ENCODE measurements at regions not wholly inside any gene's neighbourhood (a gene's known extent, or its start where the extent isn't known, plus 50 kb on each side); places are given as distances from the start of the nearest gene placed in this dataset.
"Not testable (repeated sequence)": the region's sequence is repeated elsewhere in the genome, so short reads cannot be mapped to it uniquely, and the experiment has no call there.

DNA sequence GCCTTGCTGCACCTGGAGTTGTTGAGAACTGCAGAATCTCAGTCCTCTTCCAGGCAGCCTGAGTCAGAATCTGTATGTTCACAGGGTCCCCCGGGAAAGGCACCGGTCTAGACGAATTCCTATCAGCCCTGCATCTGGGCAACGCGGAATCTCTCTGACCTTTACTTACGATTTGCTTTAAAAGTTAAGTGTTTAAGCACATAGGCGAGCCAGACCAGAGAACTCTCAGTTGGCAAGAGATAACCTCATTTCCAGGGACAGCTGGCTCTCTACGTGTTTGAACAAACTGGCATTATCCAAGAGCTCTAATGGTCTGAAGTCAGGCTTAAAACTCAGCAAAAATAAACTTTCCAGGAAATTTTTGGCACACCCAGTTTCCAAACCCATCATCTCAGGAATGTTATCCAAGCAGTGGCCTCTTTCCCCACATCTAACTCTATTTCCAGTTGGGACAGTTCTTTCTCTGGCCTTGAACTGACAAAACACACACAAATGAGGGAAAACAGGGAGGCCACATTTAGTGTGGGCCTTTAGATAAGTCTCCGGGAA, 53.4 kb downstream of the HES1 start:
- WGBS: 92% methylated on average over 9 of the region's 9 CpGs
- no peak overlapping the region for H3K27ac ChIP-seq (ENCODE audit: low read depth, low read length)
- H3K36me3 ChIP-seq (ENCODE audit: insufficient read depth, low read length): no peaks in the 10 kb centered on the region
- H3K4me3 ChIP-seq (ENCODE audit: low read length): no peak overlapping the region
- H3K9ac ChIP-seq (ENCODE audit: low read depth, low read length): no peak overlapping the region
- no peaks in the 10 kb centered on the region for H3K9me3 ChIP-seq (ENCODE audit: insufficient read depth, low read depth, low read length)
- no peaks in the 10 kb centered on the region for H3K27me3 ChIP-seq (ENCODE audit: insufficient read depth, low read length)
- H3K4me1 ChIP-seq (ENCODE audit: insufficient read depth, low read length): peaks cover 9% of the 10 kb centered on the region

DNA sequence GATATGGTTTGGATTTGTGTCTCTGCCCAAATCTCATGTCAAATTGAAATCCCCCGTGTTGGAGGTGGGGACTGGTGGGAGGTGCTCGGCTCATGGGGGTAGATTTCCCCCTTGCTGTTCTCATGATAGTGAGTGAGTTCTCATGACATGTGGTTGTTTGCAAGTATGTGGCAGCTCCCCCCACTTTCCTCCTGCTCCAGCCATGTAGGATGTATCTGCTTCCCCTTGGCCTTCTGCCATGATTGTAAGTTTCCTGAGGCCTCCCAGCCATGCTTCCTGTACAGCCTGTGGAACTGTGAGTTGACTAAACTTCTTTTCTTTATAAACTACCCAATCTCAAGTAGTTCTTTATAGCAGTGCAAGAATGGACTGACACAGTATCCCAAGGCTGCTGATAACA, 55.9 kb downstream of the HES1 start:
- H3K4me3 ChIP-seq (ENCODE audit: low read length); H3K4me1 ChIP-seq (ENCODE audit: insufficient read depth, low read length); H3K27me3 ChIP-seq (ENCODE audit: insufficient read depth, low read length); H3K36me3 ChIP-seq (ENCODE audit: insufficient read depth, low read length); H3K27ac ChIP-seq (ENCODE audit: low read depth, low read length); H3K9me3 ChIP-seq (ENCODE audit: insufficient read depth, low read depth, low read length); H3K9ac ChIP-seq (ENCODE audit: low read depth, low read length): not testable (repeated sequence)
- 95% methylated on average over 2 of the region's 2 CpGs for WGBS

- no peak overlapping the region for H3K27ac ChIP-seq (ENCODE audit: low read depth, low read length)
- H3K27me3 ChIP-seq (ENCODE audit: insufficient read depth, low read length): no peaks in the 10 kb centered on the region; the same call in 1 of the 2 replicates
- no peak overlapping the region for H3K4me3 ChIP-seq (ENCODE audit: low read length)
- H3K4me1 ChIP-seq (ENCODE audit: insufficient read depth, low read length): peaks cover 7% of the 10 kb centered on the region; the same call in 1 of the 2 replicates
- 89% methylated on average over 9 of the region's 9 CpGs for WGBS
- H3K36me3 ChIP-seq (ENCODE audit: insufficient read depth, low read length): no peaks in the 10 kb centered on the region
- no peaks in the 10 kb centered on the region for H3K9me3 ChIP-seq (ENCODE audit: insufficient read depth, low read depth, low read length)
- no peak overlapping the region for H3K9ac ChIP-seq (ENCODE audit: low read depth, low read length)
Measured at GRCh38 chr3:194194051-194194756, 58.3 kb downstream of the HES1 start.

- Histone ChIP-seq H3K27me3 (ENCODE audit: insufficient read depth, low read length) (no peaks in the 10 kb centered on the region; the same call in 1 of the 2 replicates), H3K27ac (ENCODE audit: low read depth, low read length) (no peak overlapping the region), H3K36me3 (ENCODE audit: insufficient read depth, low read length) (no peaks in the 10 kb centered on the region), H3K9me3 (ENCODE audit: insufficient read depth, low read depth, low read length) (no peaks in the 10 kb centered on the region), H3K4me3 (ENCODE audit: low read length) (no peak overlapping the region), H3K9ac (ENCODE audit: low read depth, low read length) (no peak overlapping the region), H3K4me1 (ENCODE audit: insufficient read depth, low read length) (peaks cover 7% of the 10 kb centered on the region; the same call in 1 of the 2 replicates)
- WGBS: 86% methylated on average over 1 of the region's 1 CpG
Measured at GRCh38 chr3:194194757-194195085, 58.8 kb downstream of the HES1 start.

DNA sequence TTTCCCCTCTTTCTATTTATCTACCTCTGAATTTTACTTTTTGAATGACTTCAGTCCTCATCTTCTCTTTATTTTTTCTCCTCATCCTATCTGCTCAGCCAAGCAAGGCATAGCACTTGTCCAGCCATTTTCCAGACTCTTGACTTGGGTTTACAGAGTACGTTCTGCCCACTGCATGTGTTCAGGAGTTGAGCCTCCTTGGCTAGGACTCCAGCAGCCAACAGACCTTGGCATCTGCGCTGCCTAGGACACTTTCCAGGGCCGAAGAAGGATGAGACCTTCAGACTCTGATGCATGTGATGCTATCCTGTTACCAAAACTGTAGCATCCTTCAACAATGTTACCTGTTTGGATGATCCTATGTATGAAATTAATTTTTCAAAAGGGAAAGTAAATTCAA, 59.7 kb downstream of the HES1 start:
- Histone ChIP-seq H3K36me3 (ENCODE audit: insufficient read depth, low read length) (no peaks in the 10 kb centered on the region), H3K4me1 (ENCODE audit: insufficient read depth, low read length) (peaks cover 7% of the 10 kb centered on the region; the same call in 1 of the 2 replicates), H3K4me3 (ENCODE audit: low read length) (no peak overlapping the region), H3K27ac (ENCODE audit: low read depth, low read length) (no peak overlapping the region), H3K9me3 (ENCODE audit: insufficient read depth, low read depth, low read length) (no peaks in the 10 kb centered on the region), H3K27me3 (ENCODE audit: insufficient read depth, low read length) (no peaks in the 10 kb centered on the region; the same call in 1 of the 2 replicates), H3K9ac (ENCODE audit: low read depth, low read length) (no peak overlapping the region)
- over 99% methylated on average over 3 of the region's 3 CpGs for WGBS

- Histone ChIP-seq H3K4me1 (ENCODE audit: insufficient read depth, low read length) (peaks cover 7% of the 10 kb centered on the region; the same call in 1 of the 2 replicates), H3K36me3 (ENCODE audit: insufficient read depth, low read length) (no peaks in the 10 kb centered on the region), H3K27me3 (ENCODE audit: insufficient read depth, low read length) (no peaks in the 10 kb centered on the region; the same call in 1 of the 2 replicates), H3K9me3 (ENCODE audit: insufficient read depth, low read depth, low read length) (no peaks in the 10 kb centered on the region), H3K9ac (ENCODE audit: low read depth, low read length) (no peak overlapping the region), H3K27ac (ENCODE audit: low read depth, low read length) (no peak overlapping the region), H3K4me3 (ENCODE audit: low read length) (no peak overlapping the region)
- 95% methylated on average over 9 of the region's 9 CpGs for WGBS
Measured at GRCh38 chr3:194196876-194197275, 60.9 kb downstream of the HES1 start.

DNA sequence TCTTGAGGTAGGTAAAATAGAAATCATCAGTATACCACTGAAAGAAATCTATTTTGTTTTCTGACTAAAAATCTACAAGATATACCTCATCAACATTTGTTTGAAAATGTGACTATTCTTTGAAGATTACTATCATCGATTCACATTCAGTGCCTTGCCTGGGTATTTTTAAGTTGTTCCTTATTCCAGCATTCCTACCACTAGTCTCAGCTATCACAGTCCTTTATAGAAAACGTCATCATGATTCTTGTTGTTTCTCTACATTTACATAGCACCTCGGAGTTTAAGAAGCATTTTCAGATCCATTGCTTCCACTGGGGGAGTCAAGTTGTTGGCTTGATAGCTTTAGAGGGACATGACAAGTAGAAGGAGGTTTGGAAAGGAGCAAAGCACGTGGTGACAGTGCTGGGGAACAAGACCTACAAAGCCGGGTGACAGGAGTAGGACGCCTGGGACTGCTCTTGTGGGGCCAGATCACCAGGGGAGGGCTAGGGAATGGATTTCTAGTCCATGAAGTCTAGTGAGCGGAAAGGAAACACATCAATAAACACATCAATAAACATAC, 61.5 kb downstream of the HES1 start:
- H3K9me3 ChIP-seq (ENCODE audit: insufficient read depth, low read depth, low read length): no peaks in the 10 kb centered on the region
- peaks cover 5% of the 10 kb centered on the region; the same call in 1 of the 2 replicates for H3K27me3 ChIP-seq (ENCODE audit: insufficient read depth, low read length)
- WGBS: 83% methylated on average over 6 of the region's 7 CpGs
- no peaks in the 10 kb centered on the region for H3K36me3 ChIP-seq (ENCODE audit: insufficient read depth, low read length)
- H3K27ac ChIP-seq (ENCODE audit: low read depth, low read length): no peak overlapping the region
- no peak overlapping the region for H3K9ac ChIP-seq (ENCODE audit: low read depth, low read length)
- H3K4me3 ChIP-seq (ENCODE audit: low read length): no peak overlapping the region
- peaks cover 7% of the 10 kb centered on the region; the same call in 1 of the 2 replicates for H3K4me1 ChIP-seq (ENCODE audit: insufficient read depth, low read length)

GRCh38 chr3:194197981-194198695, 62.2 kb downstream of the HES1 start:
- H3K36me3 ChIP-seq (ENCODE audit: insufficient read depth, low read length): no peaks in the 10 kb centered on the region
- H3K9ac ChIP-seq (ENCODE audit: low read depth, low read length): no peak overlapping the region
- H3K4me3 ChIP-seq (ENCODE audit: low read length): no peak overlapping the region
- H3K27ac ChIP-seq (ENCODE audit: low read depth, low read length): no peak overlapping the region
- peaks cover 12% of the 10 kb centered on the region for H3K27me3 ChIP-seq (ENCODE audit: insufficient read depth, low read length)
- 92% methylated on average over 9 of the region's 9 CpGs for WGBS
- no peaks in the 10 kb centered on the region for H3K9me3 ChIP-seq (ENCODE audit: insufficient read depth, low read depth, low read length)
- peaks cover 8% of the 10 kb centered on the region for H3K4me1 ChIP-seq (ENCODE audit: insufficient read depth, low read length)

DNA sequence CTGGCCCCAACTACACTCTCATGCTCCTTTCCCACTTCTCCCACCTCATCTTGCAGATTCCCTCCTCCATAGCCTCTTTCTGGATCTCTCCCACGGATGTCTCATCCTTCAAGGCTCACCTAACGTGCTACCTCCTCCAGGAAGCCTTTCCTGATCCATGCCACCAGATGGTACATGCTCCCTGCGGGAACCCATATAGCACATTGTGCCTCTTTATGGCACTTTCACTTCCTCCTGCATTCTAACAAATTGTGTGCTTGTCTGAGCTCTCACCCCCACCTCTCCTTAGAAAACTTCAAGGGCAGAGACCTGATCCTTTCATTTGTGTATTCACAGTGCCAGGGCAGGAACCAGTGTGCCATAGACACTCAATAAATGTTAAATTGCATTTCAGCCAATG, 63.0 kb downstream of the HES1 start:
- H3K4me1 ChIP-seq (ENCODE audit: insufficient read depth, low read length): peaks cover 15% of the 10 kb centered on the region
- 84% methylated on average over 3 of the region's 3 CpGs for WGBS
- H3K27me3 ChIP-seq (ENCODE audit: insufficient read depth, low read length): peaks cover 20% of the 10 kb centered on the region

GRCh38 chr3:194200422-194201081, 64.6 kb downstream of the HES1 start:
- Histone ChIP-seq H3K27ac (ENCODE audit: low read depth, low read length) (no peak overlapping the region), H3K27me3 (ENCODE audit: insufficient read depth, low read length) (peaks cover 28% of the 10 kb centered on the region), H3K9me3 (ENCODE audit: insufficient read depth, low read depth, low read length) (no peaks in the 10 kb centered on the region), H3K4me3 (ENCODE audit: low read length) (no peak overlapping the region), H3K4me1 (ENCODE audit: insufficient read depth, low read length) (peaks cover 12% of the 10 kb centered on the region), H3K36me3 (ENCODE audit: insufficient read depth, low read length) (no peaks in the 10 kb centered on the region), H3K9ac (ENCODE audit: low read depth, low read length) (no peak overlapping the region)
- WGBS: 97% methylated on average over 6 of the region's 6 CpGs

More for the DNA sequence above, 63.0 kb downstream of the HES1 start:
- Histone ChIP-seq H3K4me3 (ENCODE audit: low read length) (no peak overlapping the region), H3K27ac (ENCODE audit: low read depth, low read length) (no peak overlapping the region), H3K9ac (ENCODE audit: low read depth, low read length) (no peak overlapping the region), H3K36me3 (ENCODE audit: insufficient read depth, low read length) (no peaks in the 10 kb centered on the region), H3K9me3 (ENCODE audit: insufficient read depth, low read depth, low read length) (no peaks in the 10 kb centered on the region)
